ENCODE measurements at regions not wholly inside any gene's neighbourhood (a gene's known extent, or its start where the extent isn't known, plus 50 kb on each side); places are given as distances from the start of the nearest gene placed in this dataset.

DNA sequence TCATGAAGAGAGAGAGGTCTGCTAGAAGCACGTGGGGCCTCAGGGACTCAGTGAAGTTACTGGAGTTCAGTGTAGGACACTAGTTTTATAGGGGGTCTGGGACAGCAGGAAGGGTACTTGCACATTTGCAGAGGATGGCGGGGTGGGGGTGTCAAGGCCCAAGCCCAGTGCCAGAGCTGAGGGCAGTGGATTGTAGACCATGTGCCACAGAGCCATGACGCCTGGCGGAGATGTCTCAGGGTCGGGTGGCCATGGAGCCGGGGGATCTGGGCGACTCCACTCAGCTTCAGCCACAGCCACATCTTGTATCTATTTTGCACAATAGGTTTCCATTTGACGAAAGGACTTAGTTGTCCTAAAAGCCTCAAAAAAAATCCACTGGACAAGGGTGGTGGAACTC lies 50.4 kb upstream of the RGMA start:
- no peak overlapping the region for H3K4me3 ChIP-seq
- 47% methylated on average over 8 of the region's 8 CpGs for WGBS (ENCODE audit: insufficient coverage, insufficient replicate concordance, low lambda C conversion rate, missing lambda C conversion rate)
- CTCF ChIA-PET: no interaction called here

More for the DNA sequence above, 50.4 kb upstream of the RGMA start:
- H3K79me2 ChIP-seq (ENCODE audit: control insufficient read depth, insufficient read depth, low read length): no peaks in the 10 kb centered on the region
- TF ChIP-seq YBX1 (IDR thresholded peaks at IDR 0.05) (no peak), TBL1XR1 (IDR thresholded peaks at IDR 0.05; ENCODE audit: low read depth, low read length) (no peak), JUNB (IDR thresholded peaks at IDR 0.05) (no peak), CREM (IDR thresholded peaks at IDR 0.05; ENCODE audit: low read depth) (no peak), STAT3 (IDR thresholded peaks at IDR 0.05; ENCODE audit: low read depth, low read length) (no peak), SMC3 (IDR thresholded peaks at IDR 0.05; ENCODE audit: borderline replicate concordance, low read length) (no peak), NBN (IDR thresholded peaks at IDR 0.05) (no peak), E2F8 (IDR thresholded peaks at IDR 0.05; ENCODE audit: low read depth, partially characterized antibody) (no peak), NFXL1 (IDR thresholded peaks at IDR 0.05; ENCODE audit: borderline replicate concordance) (no peak), CBFB (IDR thresholded peaks at IDR 0.05; ENCODE audit: low read depth) (no peak), PAX8 (IDR thresholded peaks at IDR 0.05) (no peak), PML (IDR thresholded peaks at IDR 0.05; ENCODE audit: low read length) (no peak), BRCA1 (IDR thresholded peaks at IDR 0.05; ENCODE audit: low read depth, low read length) (no peak), NFYA (IDR thresholded peaks at IDR 0.05; ENCODE audit: borderline replicate concordance, low read depth, low read length) (no peak), MLLT1 (IDR thresholded peaks at IDR 0.05) (no peak), HCFC1 (IDR thresholded peaks at IDR 0.05; ENCODE audit: low read length) (no peak), SREBF1 (IDR thresholded peaks at IDR 0.05; ENCODE audit: low read length) (no peak), MEF2B (IDR thresholded peaks at IDR 0.05; ENCODE audit: partially characterized antibody, poor library complexity, severe bottlenecking) (no peak)
- TF ChIP-seq, protein P1, sequence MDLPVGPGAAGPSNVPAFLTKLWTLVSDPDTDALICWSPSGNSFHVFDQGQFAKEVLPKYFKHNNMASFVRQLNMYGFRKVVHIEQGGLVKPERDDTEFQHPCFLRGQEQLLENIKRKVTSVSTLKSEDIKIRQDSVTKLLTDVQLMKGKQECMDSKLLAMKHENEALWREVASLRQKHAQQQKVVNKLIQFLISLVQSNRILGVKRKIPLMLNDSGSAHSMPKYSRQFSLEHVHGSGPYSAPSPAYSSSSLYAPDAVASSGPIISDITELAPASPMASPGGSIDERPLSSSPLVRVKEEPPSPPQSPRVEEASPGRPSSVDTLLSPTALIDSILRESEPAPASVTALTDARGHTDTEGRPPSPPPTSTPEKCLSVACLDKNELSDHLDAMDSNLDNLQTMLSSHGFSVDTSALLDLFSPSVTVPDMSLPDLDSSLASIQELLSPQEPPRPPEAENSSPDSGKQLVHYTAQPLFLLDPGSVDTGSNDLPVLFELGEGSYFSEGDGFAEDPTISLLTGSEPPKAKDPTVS (IDR thresholded peaks at IDR 0.05; ENCODE audit: low read depth, low read length): no peak
- no peak overlapping the region for H3K4me2 ChIP-seq (ENCODE audit: control insufficient read depth, insufficient read depth)
- ChIA-PET POLR2A (no interaction called here), SMC1A (ENCODE audit: uncharacterized antibody, unreplicated experiment) (no interaction called here), RAD21 (ENCODE audit: unreplicated experiment) (no interaction called here)
- H2AFZ ChIP-seq (ENCODE audit: control insufficient read depth, low read depth, low read length): no peak overlapping the region
- ATAC-seq (no peak), DNase-seq (ENCODE audit: low read depth, low spot score) (no peak), FAIRE-seq (no peak)
- intact Hi-C loops (cut with micrococcal nuclease; ENCODE audit: unreplicated experiment): no loop called here
- no peaks in the 10 kb centered on the region for H4K20me1 ChIP-seq (ENCODE audit: control insufficient read depth, insufficient read depth)
- BruUV-seq (replicated peaks): no TSS peak
- no peaks in the 10 kb centered on the region for H3K9me3 ChIP-seq (replicated peaks; ENCODE audit: control insufficient read depth, insufficient read depth, low read length)
- no peaks in the 10 kb centered on the region for H3K36me3 ChIP-seq (ENCODE audit: control insufficient read depth in 2 of 2, insufficient read depth in 2 of 2, low read length in 1 of 2)
- in situ Hi-C loops (cut with MboI): no loop called here
- H3K4me1 ChIP-seq (ENCODE audit: control insufficient read depth, insufficient read depth, low read length): no peaks in the 10 kb centered on the region
- H3K27me3 ChIP-seq (replicated peaks in 1 of 2; ENCODE audit: control insufficient read depth in 2 of 2, insufficient read depth in 2 of 2, low read length in 1 of 2): no peaks in the 10 kb centered on the region; a peak in 2 of 4 replicates
- H3K27ac ChIP-seq (ENCODE audit: control insufficient read depth, insufficient read depth): no peak overlapping the region
- no peak overlapping the region for H3K9ac ChIP-seq (ENCODE audit: control insufficient read depth, insufficient read depth, low read length)

Data from GM12878 (cell line).